ENCODE measurements at regions not wholly inside any gene's neighbourhood (a gene's known extent, or its start where the extent isn't known, plus 50 kb on each side); places are given as distances from the start of the nearest gene placed in this dataset.

- DNase-seq (ENCODE audit: low spot score), result no peak
Measured at GRCh38 chr6:1482381-1483166, 93.2 kb downstream of the FOXF2 start.

GRCh38 chr6:1485678-1486077, 96.3 kb downstream of the FOXF2 start:
- no peak for DNase-seq (ENCODE audit: low spot score)

- no peak for DNase-seq (ENCODE audit: low spot score)
Measured at GRCh38 chr6:1486387-1486786, 97.0 kb downstream of the FOXF2 start.

- DNase-seq (ENCODE audit: low spot score), result no peak
Measured at GRCh38 chr6:1487239-1487638, 97.9 kb downstream of the FOXF2 start.

GRCh38 chr6:1491025-1491424, 101.6 kb downstream of the FOXF2 start:
- DNase-seq (ENCODE audit: low spot score), result no peak

- no peak for DNase-seq (ENCODE audit: low spot score)
Measured at GRCh38 chr6:1491591-1492319, 102.4 kb downstream of the FOXF2 start.

- DNase-seq (ENCODE audit: low spot score), result no peak
Measured at GRCh38 chr6:1494671-1495070, 105.3 kb downstream of the FOXF2 start.

GRCh38 chr6:1495344-1495743, 106.0 kb downstream of the FOXF2 start:
- DNase-seq (ENCODE audit: low spot score), result no peak

- DNase-seq (ENCODE audit: low spot score), result no peak
Measured at GRCh38 chr6:1496092-1496491, 106.7 kb downstream of the FOXF2 start.

- DNase-seq (ENCODE audit: low spot score), result no peak
Measured at GRCh38 chr6:1496836-1497760, 107.7 kb downstream of the FOXF2 start.

- no peak for DNase-seq (ENCODE audit: low spot score)
Measured at GRCh38 chr6:1497761-1498105, 108.4 kb downstream of the FOXF2 start.

- DNase-seq (ENCODE audit: low spot score), result no peak
Measured at GRCh38 chr6:1498491-1499113, 109.2 kb downstream of the FOXF2 start.

- no peak for DNase-seq (ENCODE audit: low spot score)
Measured at GRCh38 chr6:1499777-1500176, 109.9 kb upstream of the FOXC1 start.

GRCh38 chr6:1500913-1501312, 108.8 kb upstream of the FOXC1 start:
- DNase-seq (ENCODE audit: low spot score), result no peak

GRCh38 chr6:1502041-1502440, 107.7 kb upstream of the FOXC1 start:
- DNase-seq (ENCODE audit: low spot score), result no peak

GRCh38 chr6:1503811-1504210, 105.9 kb upstream of the FOXC1 start:
- no peak for DNase-seq (ENCODE audit: low spot score)

GRCh38 chr6:1504465-1504864, 105.2 kb upstream of the FOXC1 start:
- peak; percentile 84 for DNase-seq (ENCODE audit: low spot score)

GRCh38 chr6:1507251-1507650, 102.5 kb upstream of the FOXC1 start:
- peak; percentile 73 for DNase-seq (ENCODE audit: low spot score)

- no peak for DNase-seq (ENCODE audit: low spot score)
Measured at GRCh38 chr6:1509241-1509640, 100.5 kb upstream of the FOXC1 start.

- no peak for DNase-seq (ENCODE audit: low spot score)
Measured at GRCh38 chr6:1510239-1510638, 99.5 kb upstream of the FOXC1 start.

- DNase-seq (ENCODE audit: low spot score), result no peak
Measured at GRCh38 chr6:1513215-1513780, 96.4 kb upstream of the FOXC1 start.
